Nephron progenitor cell (in vitro differentiated cells): ENCODE measurements at regions not wholly inside any gene's neighbourhood (a gene's known extent, or its start where the extent isn't known, plus 50 kb on each side); places are given as distances from the start of the nearest gene placed in this dataset.
A peak's percentile ranks its signal among the peaks of the same experiment; 100 is the strongest.

ENCODE experiments used
- DNase-seq: peaks from one replicate; pipeline ENCODE4 v3.0.0; 2021
- H3K27ac Mint-ChIP-seq: 2 replicates; pipeline ENCODE4 v1.8.0; 2021; ENCODE audit warnings: mild to moderate bottlenecking, moderate library complexity, mixed read lengths
- H3K27me3 Mint-ChIP-seq: 2 replicates; pipeline ENCODE4 v1.8.0; 2021; ENCODE audit warnings: mild to moderate bottlenecking, low read depth, mixed read lengths; ENCODE audit not compliant: poor library complexity
- H3K36me3 Mint-ChIP-seq: 2 replicates; pipeline ENCODE4 v1.8.0; 2021; ENCODE audit warnings: low read depth, mixed read lengths
- H3K4me1 Mint-ChIP-seq: 2 replicates; pipeline ENCODE4 v1.8.0; 2021; ENCODE audit warnings: mixed read lengths
- H3K4me3 Mint-ChIP-seq: 2 replicates; pipeline ENCODE4 v1.8.0; 2021; ENCODE audit warnings: mild to moderate bottlenecking, moderate library complexity, mixed read lengths
- H3K9me3 Mint-ChIP-seq: 2 replicates; pipeline ENCODE4 v1.8.0; 2021; ENCODE audit warnings: mild to moderate bottlenecking, moderate library complexity, mixed read lengths
- CTCF ChIP-seq: fragments of 200-600 bp; sonication (generic); IDR thresholded peaks from 2 replicates; pipeline ENCODE4 v1.5.0; 2021; ENCODE audit warnings: antibody characterized with exemption

- no peak for DNase-seq
- Mint-ChIP-seq H3K36me3 (no peaks in the 10 kb centered on the region), H3K27ac (no peak overlapping the region), H3K4me3 (no peak overlapping the region), H3K9me3 (no peaks in the 10 kb centered on the region), H3K4me1 (peaks cover 2% of the 10 kb centered on the region), H3K27me3 (peaks cover 6% of the 10 kb centered on the region)
- TF ChIP-seq CTCF: no peak
Observed at GRCh38 chr10:20614911-20615310, 282.2 kb downstream of the NEBL start.

DNA sequence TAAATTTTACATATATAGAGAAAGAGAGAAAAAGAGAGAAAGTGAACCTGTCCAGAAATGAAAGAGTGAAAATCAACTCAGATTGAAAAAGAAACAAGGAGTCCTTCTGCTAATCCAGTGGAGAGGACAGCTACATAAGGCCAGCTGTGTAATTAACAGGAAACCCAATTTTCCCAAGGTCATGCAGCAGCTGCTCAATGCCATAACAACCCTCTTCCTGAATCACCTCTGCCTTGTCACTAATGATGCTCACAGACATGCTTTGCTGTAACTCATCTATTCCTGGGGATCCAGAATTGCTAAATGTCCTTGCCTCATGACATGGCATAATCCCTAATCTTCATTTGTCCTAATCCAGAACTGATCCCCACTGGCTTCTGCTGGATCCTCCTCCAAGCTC, 288.6 kb downstream of the NEBL start:
- Mint-ChIP-seq H3K27ac (peak overlapping the region; percentile 58), H3K4me3 (no peak overlapping the region), H3K4me1 (peaks cover 6% of the 10 kb centered on the region), H3K27me3 (no peaks in the 10 kb centered on the region), H3K9me3 (no peaks in the 10 kb centered on the region), H3K36me3 (no peaks in the 10 kb centered on the region)
- no peak for TF ChIP-seq CTCF
- DNase-seq: no peak

GRCh38 chr10:20606985-20607384, 290.1 kb downstream of the NEBL start:
- Mint-ChIP-seq H3K36me3 (no peaks in the 10 kb centered on the region), H3K4me1 (peaks cover 6% of the 10 kb centered on the region), H3K9me3 (no peaks in the 10 kb centered on the region), H3K27me3 (no peaks in the 10 kb centered on the region), H3K4me3 (no peak overlapping the region), H3K27ac (no peak overlapping the region)
- DNase-seq: no peak
- TF ChIP-seq CTCF: no peak

DNA sequence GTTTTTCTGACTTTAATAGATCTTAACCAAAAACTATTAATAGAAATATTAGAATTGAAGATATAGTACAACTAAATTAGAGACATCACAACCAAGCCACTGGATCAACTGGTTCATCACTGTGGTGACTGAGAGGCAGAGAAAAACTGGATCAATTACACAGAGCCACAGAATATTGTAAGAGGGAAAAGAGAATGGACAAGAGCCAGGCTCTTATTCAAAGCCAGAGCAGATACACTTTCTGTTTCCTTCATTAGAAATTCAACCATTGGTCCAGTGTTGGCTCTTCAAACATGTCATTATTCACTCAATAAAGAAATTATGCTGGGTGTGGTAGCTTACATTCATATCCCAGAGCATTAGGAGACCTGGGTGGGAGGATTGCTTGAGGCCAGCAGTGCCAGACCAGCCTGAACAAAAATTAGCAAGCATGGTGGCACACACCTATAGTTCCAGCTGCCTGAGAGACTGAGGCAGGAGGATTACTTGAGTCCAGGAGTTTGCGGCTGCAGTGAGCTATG, 295.1 kb downstream of the NEBL start:
- H3K9me3 Mint-ChIP-seq: no peaks in the 10 kb centered on the region
- DNase-seq: no peak
- no peaks in the 10 kb centered on the region for H3K27me3 Mint-ChIP-seq
- H3K4me3 Mint-ChIP-seq: no peak overlapping the region
- peaks cover 10% of the 10 kb centered on the region for H3K4me1 Mint-ChIP-seq
- TF ChIP-seq CTCF: no peak
- H3K36me3 Mint-ChIP-seq: no peaks in the 10 kb centered on the region
- no peak overlapping the region for H3K27ac Mint-ChIP-seq

DNA sequence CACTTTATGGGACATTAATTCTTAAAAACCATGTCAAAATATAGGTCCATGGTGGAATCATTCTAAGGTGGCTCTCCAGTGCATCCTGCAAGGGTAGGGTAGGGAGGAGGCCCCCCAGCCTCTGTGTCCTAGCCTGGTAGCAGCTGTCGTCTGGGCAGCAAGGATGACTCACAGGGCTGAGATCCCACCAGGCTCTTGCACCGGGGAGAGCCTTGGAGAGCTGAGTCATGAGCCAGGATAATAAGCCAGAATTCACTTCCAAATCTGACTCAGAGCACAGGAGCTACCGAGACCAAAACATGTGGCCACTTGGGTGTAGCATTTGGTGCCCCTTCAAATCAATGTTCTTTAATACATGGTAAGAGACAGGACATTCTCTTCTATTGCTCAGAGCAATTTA, 298.5 kb downstream of the NEBL start:
- Mint-ChIP-seq H3K36me3 (no peaks in the 10 kb centered on the region), H3K4me1 (peaks cover 15% of the 10 kb centered on the region), H3K27me3 (no peaks in the 10 kb centered on the region), H3K9me3 (no peaks in the 10 kb centered on the region), H3K27ac (no peak overlapping the region), H3K4me3 (no peak overlapping the region)
- TF ChIP-seq CTCF: no peak
- DNase-seq: no peak

DNA sequence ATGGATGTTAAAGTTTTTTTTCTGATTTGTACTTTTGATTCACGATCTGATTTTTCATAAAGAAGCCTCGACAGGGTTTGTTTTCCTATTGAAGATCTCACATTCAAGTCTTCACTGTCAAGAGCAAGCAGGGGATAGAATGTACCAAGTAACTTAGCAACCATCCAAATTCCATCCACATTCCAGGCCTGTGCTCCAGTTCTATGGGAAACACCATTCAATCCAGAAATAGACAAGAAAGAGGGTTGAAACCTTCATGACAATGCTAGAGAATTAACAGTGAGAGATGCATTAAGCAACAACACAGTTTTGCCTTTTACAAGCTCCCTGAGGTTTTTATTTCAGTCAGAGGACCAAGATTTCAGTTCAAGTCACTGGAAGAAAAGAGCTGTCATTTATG, 300.2 kb downstream of the NEBL start:
- H3K4me3 Mint-ChIP-seq: no peak overlapping the region

More for the DNA sequence above, 300.2 kb downstream of the NEBL start:
- peaks cover 15% of the 10 kb centered on the region for H3K4me1 Mint-ChIP-seq
- no peak for DNase-seq
- no peak for TF ChIP-seq CTCF
- no peaks in the 10 kb centered on the region for H3K27me3 Mint-ChIP-seq
- H3K9me3 Mint-ChIP-seq: no peaks in the 10 kb centered on the region
- peak overlapping the region; percentile 10 for H3K27ac Mint-ChIP-seq
- no peaks in the 10 kb centered on the region for H3K36me3 Mint-ChIP-seq
